ENCODE measurements at regions not wholly inside any gene's neighbourhood (a gene's known extent, or its start where the extent isn't known, plus 50 kb on each side); places are given as distances from the start of the nearest gene placed in this dataset.
A peak's percentile ranks its signal among the peaks of the same experiment; 100 is the strongest.

GRCh38 chr14:59123975-59124374, 64.5 kb upstream of the DAAM1 start:
- H3K36me3 ChIP-seq (replicated peaks in 1 of 2; ENCODE audit: control insufficient read depth in 1 of 2, insufficient read depth in 2 of 2, low read length in 1 of 2), result no peaks in the 10 kb centered on the region
- CTCF ChIA-PET, result interaction anchor here (0.5 to 7.8 kb wide), 40 partner anchors 9 to 631 kb away, joined by 3 to 94 read pairs (median 4); partner anchors contain the start of genes DACT1 and GPR135
- H3K4me3 ChIP-seq (ENCODE audit: low read depth in 2 of 2, low read length in 1 of 2), result no peak overlapping the region
- H3K4me2 ChIP-seq, result no peak overlapping the region
- peak; percentile 38 for DNase-seq
- no peak overlapping the region for H3K27ac ChIP-seq (ENCODE audit: low read depth in 2 of 2, low read length in 1 of 2)
- H3K9ac ChIP-seq, result no peak overlapping the region
- H3K9me3 ChIP-seq, result no peaks in the 10 kb centered on the region
- H3K4me1 ChIP-seq (ENCODE audit: control insufficient read depth in 1 of 2, insufficient read depth in 2 of 2, low read depth in 1 of 2, low read length in 1 of 2), result no peaks in the 10 kb centered on the region
- H3F3A ChIP-seq (replicated peaks; ENCODE audit: insufficient read depth), result no peaks in the 10 kb centered on the region
- H3K79me2 ChIP-seq (ENCODE audit: insufficient read depth), result no peaks in the 10 kb centered on the region
- WGBS (ENCODE audit: low lambda C conversion rate), result 35% methylated on average over 4 of the region's 4 CpGs
- peak; percentile 89 for TF ChIP-seq RAD21 (IDR thresholded peaks at IDR 0.05; ENCODE audit: low read length)
- peak; percentile 72 for TF ChIP-seq CTCF (IDR thresholded peaks at IDR 0.05)
- TF ChIP-seq NRF1 (IDR thresholded peaks at IDR 0.05; ENCODE audit: low read depth, low read length), result no peak
- TF ChIP-seq SMC3 (IDR thresholded peaks at IDR 0.05; ENCODE audit: low read depth, low read length), result peak; percentile 71
- no peaks in the 10 kb centered on the region for H4K20me1 ChIP-seq (ENCODE audit: insufficient read depth)
- POLR2A ChIA-PET, result no interaction called here
- H2AFZ ChIP-seq (ENCODE audit: low read depth), result no peak overlapping the region
- no peaks in the 10 kb centered on the region for H3K27me3 ChIP-seq (ENCODE audit: insufficient read depth)
- H3K9me2 ChIP-seq, result no peaks in the 10 kb centered on the region

GRCh38 chr14:59125156-59125555, 63.3 kb upstream of the DAAM1 start:
- no peak for DNase-seq
- H3K9me3 ChIP-seq, result no peaks in the 10 kb centered on the region
- no peak overlapping the region for H3K4me3 ChIP-seq (ENCODE audit: low read depth in 2 of 2, low read length in 1 of 2)
- no peaks in the 10 kb centered on the region for H3K4me1 ChIP-seq (ENCODE audit: control insufficient read depth in 1 of 2, insufficient read depth in 2 of 2, low read depth in 1 of 2, low read length in 1 of 2)
- no peaks in the 10 kb centered on the region for H3F3A ChIP-seq (replicated peaks; ENCODE audit: insufficient read depth)
- CTCF ChIA-PET, result interaction anchor here (0.7 to 7.8 kb wide), 26 partner anchors 12 to 773 kb away, joined by 3 to 94 read pairs (median 5); partner anchors contain the start of genes DACT1 and GPR135
- no peak for TF ChIP-seq EZH2phosphoT487 (IDR thresholded peaks at IDR 0.05; ENCODE audit: borderline replicate concordance, low read depth)
- no peak for TF ChIP-seq USF2 (IDR thresholded peaks at IDR 0.05; ENCODE audit: borderline replicate concordance, low read depth, low read length)
- TF ChIP-seq REST (IDR thresholded peaks at IDR 0.05; ENCODE audit: low read depth, low read length), result no peak
- no peak for TF ChIP-seq JUND (IDR thresholded peaks at IDR 0.05)
- TF ChIP-seq IRF3 (IDR thresholded peaks at IDR 0.05; ENCODE audit: low read depth, low read length), result no peak
- no peak for TF ChIP-seq FOXJ3 (CRISPR knock-in tag; IDR thresholded peaks at IDR 0.05)
- TF ChIP-seq PBX3 (IDR thresholded peaks at IDR 0.05), result no peak
- TF ChIP-seq EP300 (IDR thresholded peaks at IDR 0.05; ENCODE audit: borderline replicate concordance in 1 of 2, low read depth in 1 of 2, low read length in 1 of 2), result no peak
- no peak for TF ChIP-seq NFIC (IDR thresholded peaks at IDR 0.05; ENCODE audit: borderline replicate concordance)
- TF ChIP-seq SIN3A (IDR thresholded peaks at IDR 0.05; ENCODE audit: borderline replicate concordance, low read depth, low read length), result no peak
- no peak overlapping the region for H2AFZ ChIP-seq (ENCODE audit: low read depth)
- WGBS (ENCODE audit: low lambda C conversion rate), result 42% methylated on average over 4 of the region's 4 CpGs
- POLR2A ChIA-PET, result no interaction called here
- H3K9ac ChIP-seq, result no peak overlapping the region
- no peaks in the 10 kb centered on the region for H4K20me1 ChIP-seq (ENCODE audit: insufficient read depth)
- no peaks in the 10 kb centered on the region for H3K79me2 ChIP-seq (ENCODE audit: insufficient read depth)
- no peaks in the 10 kb centered on the region for H3K36me3 ChIP-seq (replicated peaks in 1 of 2; ENCODE audit: control insufficient read depth in 1 of 2, insufficient read depth in 2 of 2, low read length in 1 of 2)
- H3K27ac ChIP-seq (ENCODE audit: low read depth in 2 of 2, low read length in 1 of 2), result no peak overlapping the region
- no peaks in the 10 kb centered on the region for H3K9me2 ChIP-seq
- no peaks in the 10 kb centered on the region for H3K27me3 ChIP-seq (ENCODE audit: insufficient read depth)
- H3K4me2 ChIP-seq, result no peak overlapping the region
